GM12878 (cell line): ENCODE measurements at regions not wholly inside any gene's neighbourhood (a gene's known extent, or its start where the extent isn't known, plus 50 kb on each side); places are given as distances from the start of the nearest gene placed in this dataset.

Experiments
- ATAC-seq: fragments of 200-7000 bp; cut with Tn5 transposase; 3 replicates; pipeline ENCODE4 v1.9.1; 2020; ENCODE audit warnings: mild to moderate bottlenecking, moderate library complexity
- BruUV-seq: library from RNA; stranded (reverse); fragments of 400-500 nt; replicated peaks from 2 replicates; lab custom pipeline; 2021; lab: Mats Ljungman, UMichigan
- CTCF ChIA-PET: fragments of 300-600 bp; sonication (Branson Sonifier 250); formaldehyde crosslinking; extraction: SDS; loops from one replicate; lab custom pipeline; 2021; ENCODE audit warnings: inconsistent platforms; lab: Yijun Ruan, JAX
- POLR2A ChIA-PET: fragments of 350-600 bp; formaldehyde crosslinking; extraction: SDS; loops from one replicate; lab custom pipeline; 2021; ENCODE audit warnings: inconsistent platforms; lab: Charles Lee
- RAD21 ChIA-PET: fragments of 300-600 bp; sonication (Branson Sonifier 250); formaldehyde crosslinking; loops from one replicate; lab custom pipeline; 2023; ENCODE audit warnings: antibody characterized with exemption; ENCODE audit not compliant: unreplicated experiment; lab: Charles Lee
- SMC1A ChIA-PET: fragments of 300-600 bp; sonication (Branson Sonifier 250); formaldehyde crosslinking; loops from one replicate; lab custom pipeline; 2023; ENCODE audit not compliant: unreplicated experiment, uncharacterized antibody; lab: Charles Lee
- DNase-seq: peaks from one replicate; pipeline ENCODE4 v3.0.0-alpha.2; 2011; ENCODE audit warnings: low read depth, low spot score
- FAIRE-seq: peaks from 3 replicates; lab custom pipeline; 2011; peaks lifted over from hg19 to GRCh38; lab: Jason Lieb, UNC
- H2AFZ ChIP-seq: 2 replicates; pipeline ENCODE4 v1.6.0; 2011; ENCODE audit warnings: low read depth, low read length, control low read depth; ENCODE audit not compliant: control insufficient read depth
- H3K27ac ChIP-seq: 2 replicates; pipeline ENCODE4 v1.5.1; 2011; ENCODE audit warnings: control low read depth; ENCODE audit not compliant: control insufficient read depth, insufficient read depth
- H3K27me3 ChIP-seq, 2 experiments: replicated peaks in 1 of 2; 2 replicates each; pipeline versions ENCODE4 v1.6.0 to v1.6.1; 2011; ENCODE audit warnings: low read length in 1 of 2; ENCODE audit not compliant: control insufficient read depth in 2 of 2, insufficient read depth in 2 of 2
- H3K36me3 ChIP-seq, 2 experiments: 2 replicates each; pipeline ENCODE4 v1.5.1; 2011; ENCODE audit warnings: low read length in 1 of 2; ENCODE audit not compliant: control insufficient read depth in 2 of 2, insufficient read depth in 2 of 2
- H3K4me1 ChIP-seq: 2 replicates; pipeline ENCODE4 v1.6.1; 2011; ENCODE audit warnings: mild to moderate bottlenecking, low read length, moderate library complexity, mixed read lengths; ENCODE audit not compliant: control insufficient read depth, insufficient read depth
- H3K4me2 ChIP-seq: 2 replicates; pipeline ENCODE4 v1.6.0; 2011; ENCODE audit warnings: control low read depth; ENCODE audit not compliant: control insufficient read depth, insufficient read depth
- H3K4me3 ChIP-seq: fragments of 200-600 bp; sonication (generic); 2 replicates; pipeline ENCODE4 v1.5.1; 2016
- H3K79me2 ChIP-seq: 2 replicates; pipeline ENCODE4 v1.6.0; 2011; ENCODE audit warnings: low read length; ENCODE audit not compliant: control insufficient read depth, insufficient read depth
- H3K9ac ChIP-seq: 2 replicates; pipeline ENCODE4 v1.8.0; 2011; ENCODE audit warnings: low read length, control low read depth, mixed read lengths; ENCODE audit not compliant: control insufficient read depth, insufficient read depth
- H3K9me3 ChIP-seq: replicated peaks from 3 replicates; pipeline ENCODE4 v1.5.1; 2011; ENCODE audit warnings: mild to moderate bottlenecking, low read length; ENCODE audit not compliant: control insufficient read depth, insufficient read depth
- H4K20me1 ChIP-seq: 2 replicates; pipeline ENCODE4 v1.6.0; 2011; ENCODE audit not compliant: control insufficient read depth, insufficient read depth
- BMI1 ChIP-seq: fragments of 450-650 bp; IDR thresholded peaks from 2 replicates; pipeline ENCODE4 v1.6.1; 2016; ENCODE audit warnings: mild to moderate bottlenecking, moderate library complexity, borderline replicate concordance
- CBFB ChIP-seq: IDR thresholded peaks from 2 replicates; pipeline ENCODE4 v1.6.1; 2016; ENCODE audit warnings: antibody characterized with exemption, low read depth
- FOXK2 ChIP-seq: fragments of 450-650 bp; IDR thresholded peaks from 2 replicates; pipeline ENCODE4 v1.6.1; 2017; ENCODE audit warnings: mild to moderate bottlenecking, moderate library complexity
- IRF4 ChIP-seq: IDR thresholded peaks from 2 replicates; pipeline ENCODE4 v1.6.1; 2011; ENCODE audit warnings: low read depth, low read length
- JUNB ChIP-seq: IDR thresholded peaks from 2 replicates; pipeline ENCODE4 v1.6.1; 2016; ENCODE audit warnings: antibody characterized with exemption, mild to moderate bottlenecking
- KAT2A ChIP-seq: conservative IDR thresholded peaks from 2 replicates; pipeline ENCODE4 v1.6.1; 2011; ENCODE audit warnings: low read depth, low read length; ENCODE audit not compliant: control insufficient read depth
- MTA3 ChIP-seq: IDR thresholded peaks from 2 replicates; pipeline ENCODE4 v1.6.1; 2012; ENCODE audit warnings: low read length, inconsistent platforms, borderline replicate concordance
- TCF7 ChIP-seq: IDR thresholded peaks from 2 replicates; pipeline ENCODE4 v1.6.1; 2014; ENCODE audit warnings: antibody characterized with exemption, borderline replicate concordance
- ZBTB40 ChIP-seq: fragments of 450-650 bp; IDR thresholded peaks from 2 replicates; pipeline ENCODE4 v1.6.1; 2016; ENCODE audit warnings: mild to moderate bottlenecking, moderate library complexity, borderline replicate concordance
- ZNF384 ChIP-seq: IDR thresholded peaks from 2 replicates; pipeline ENCODE4 v1.6.1; 2012; ENCODE audit warnings: low read depth, mild to moderate bottlenecking, low read length, improper control_type of control experiment, borderline replicate concordance
- ZNF592 ChIP-seq: fragments of 450-650 bp; IDR thresholded peaks from 2 replicates; pipeline ENCODE4 v1.6.1; 2017; ENCODE audit warnings: mild to moderate bottlenecking, moderate library complexity
- WGBS: methylation state at CpG from one replicate; pipeline ENCODE4 v1.1.6; 2016; ENCODE audit warnings: low lambda C conversion rate; ENCODE audit not compliant: insufficient replicate concordance, insufficient coverage; ENCODE audit errors: missing lambda C conversion rate; 5-methylcytosine and 5-hydroxymethylcytosine counted together
- in situ Hi-C: fragments of 300-500 bp; cut with MboI; formaldehyde crosslinking; loops from 9 replicates; pipeline ENCODE4 v1.14.3; 2018; ENCODE audit warnings: mixed read lengths
- intact Hi-C: fragments of 100-400 bp; cut with micrococcal nuclease; formaldehyde crosslinking; loops from one replicate; pipeline ENCODE4 v1.14.2; 2022; ENCODE audit not compliant: unreplicated experiment
- TF ChIP-seq, protein P1 (sequence below): IDR thresholded peaks from 2 replicates; pipeline ENCODE4 v1.6.1; 2011; ENCODE audit warnings: low read depth, low read length, improper control_type of control experiment, borderline replicate concordance
- TF ChIP-seq, protein P2 (sequence below): IDR thresholded peaks from 2 replicates; pipeline ENCODE4 v1.6.1; 2012; ENCODE audit warnings: low read depth, low read length, improper control_type of control experiment

GRCh38 chr10:130493021-130493420 lies 356.8 kb downstream of the GLRX3 start (continued):
- TF ChIP-seq, protein P1, sequence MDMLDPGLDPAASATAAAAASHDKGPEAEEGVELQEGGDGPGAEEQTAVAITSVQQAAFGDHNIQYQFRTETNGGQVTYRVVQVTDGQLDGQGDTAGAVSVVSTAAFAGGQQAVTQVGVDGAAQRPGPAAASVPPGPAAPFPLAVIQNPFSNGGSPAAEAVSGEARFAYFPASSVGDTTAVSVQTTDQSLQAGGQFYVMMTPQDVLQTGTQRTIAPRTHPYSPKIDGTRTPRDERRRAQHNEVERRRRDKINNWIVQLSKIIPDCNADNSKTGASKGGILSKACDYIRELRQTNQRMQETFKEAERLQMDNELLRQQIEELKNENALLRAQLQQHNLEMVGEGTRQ, result no peak
- TF ChIP-seq JUNB (no peak), TCF7 (no peak), ZNF592 (no peak)

GRCh38 chr10:130493446-130494145 lies 357.4 kb downstream of the GLRX3 start:
- no peaks in the 10 kb centered on the region for H4K20me1 ChIP-seq
- DNase-seq, result no peak
- no peaks in the 10 kb centered on the region for H3K36me3 ChIP-seq
- in situ Hi-C loops (no loop called here), intact Hi-C loops (no loop called here)
- no peak overlapping the region for H3K4me2 ChIP-seq
- H3K79me2 ChIP-seq, result no peaks in the 10 kb centered on the region
- H3K4me3 ChIP-seq, result no peak overlapping the region
- no peaks in the 10 kb centered on the region for H3K27me3 ChIP-seq
- no peaks in the 10 kb centered on the region for H3K4me1 ChIP-seq
- WGBS, result 50% methylated on average over 25 of the region's 25 CpGs
- H3K27ac ChIP-seq, result no peak overlapping the region
- no peaks in the 10 kb centered on the region; the same call in 2 of the 3 replicates for H3K9me3 ChIP-seq
- FAIRE-seq, result no peak
- POLR2A ChIA-PET, result no interaction called here
- H3K9ac ChIP-seq, result no peak overlapping the region
- no peak overlapping the region for H2AFZ ChIP-seq
- SMC1A ChIA-PET, result no interaction called here
- ATAC-seq, result no peak
- no TSS peak for BruUV-seq
- RAD21 ChIA-PET, result no interaction called here
- CTCF ChIA-PET, result no interaction called here
- TF ChIP-seq ZNF384 (no peak), ZBTB40 (no peak), IRF4 (no peak), FOXK2 (no peak), KAT2A (no peak), CBFB (no peak), BMI1 (no peak), MTA3 (no peak)
- TF ChIP-seq, protein P2, sequence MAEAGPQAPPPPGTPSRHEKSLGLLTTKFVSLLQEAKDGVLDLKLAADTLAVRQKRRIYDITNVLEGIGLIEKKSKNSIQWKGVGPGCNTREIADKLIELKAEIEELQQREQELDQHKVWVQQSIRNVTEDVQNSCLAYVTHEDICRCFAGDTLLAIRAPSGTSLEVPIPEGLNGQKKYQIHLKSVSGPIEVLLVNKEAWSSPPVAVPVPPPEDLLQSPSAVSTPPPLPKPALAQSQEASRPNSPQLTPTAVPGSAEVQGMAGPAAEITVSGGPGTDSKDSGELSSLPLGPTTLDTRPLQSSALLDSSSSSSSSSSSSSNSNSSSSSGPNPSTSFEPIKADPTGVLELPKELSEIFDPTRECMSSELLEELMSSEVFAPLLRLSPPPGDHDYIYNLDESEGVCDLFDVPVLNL, result no peak
